Neural cell (in vitro differentiated cells): ENCODE measurements at regions not wholly inside any gene's neighbourhood (a gene's known extent, or its start where the extent isn't known, plus 50 kb on each side); places are given as distances from the start of the nearest gene placed in this dataset.

Source experiments
- EP300 ChIP-seq: fragments of 450-650 bp; conservative IDR thresholded peaks from 2 replicates; pipeline ENCODE4 v1.6.1; 2014; ENCODE audit warnings: antibody characterized with exemption, mild to moderate bottlenecking, moderate library complexity; ENCODE audit not compliant: poor library complexity, severe bottlenecking
- EZH2 ChIP-seq: fragments of 200-600, 300-800 bp; shearing (Covaris generic), sonication (generic); IDR thresholded peaks from 2 replicates; pipeline ENCODE4 v1.6.1; 2014; ENCODE audit warnings: antibody characterized with exemption, low read length, borderline replicate concordance, mild to moderate bottlenecking; ENCODE audit not compliant: insufficient read depth, poor library complexity, severe bottlenecking
- MXI1 ChIP-seq: fragments of 450-650 bp; conservative IDR thresholded peaks from 2 replicates; pipeline ENCODE4 v1.6.1; 2014; ENCODE audit warnings: antibody characterized with exemption, mild to moderate bottlenecking; ENCODE audit not compliant: poor library complexity, severe bottlenecking
- RAD21 ChIP-seq: fragments of 450-650 bp; conservative IDR thresholded peaks from 2 replicates; pipeline ENCODE4 v1.6.1; 2014; ENCODE audit warnings: antibody characterized with exemption, mild to moderate bottlenecking, moderate library complexity
- TAF1 ChIP-seq: IDR thresholded peaks from 2 replicates; pipeline ENCODE4 v1.6.1; 2012; ENCODE audit warnings: low read depth
- TF ChIP-seq, protein P1 (sequence below): fragments of 450-650 bp; IDR thresholded peaks from 2 replicates; pipeline ENCODE4 v1.5.1; 2014; ENCODE audit warnings: antibody characterized with exemption, mild to moderate bottlenecking, moderate library complexity; ENCODE audit not compliant: poor library complexity, severe bottlenecking
- TF ChIP-seq, protein P2 (sequence below): IDR thresholded peaks from 2 replicates; pipeline ENCODE4 v1.6.1; 2012; ENCODE audit warnings: borderline replicate concordance

DNA sequence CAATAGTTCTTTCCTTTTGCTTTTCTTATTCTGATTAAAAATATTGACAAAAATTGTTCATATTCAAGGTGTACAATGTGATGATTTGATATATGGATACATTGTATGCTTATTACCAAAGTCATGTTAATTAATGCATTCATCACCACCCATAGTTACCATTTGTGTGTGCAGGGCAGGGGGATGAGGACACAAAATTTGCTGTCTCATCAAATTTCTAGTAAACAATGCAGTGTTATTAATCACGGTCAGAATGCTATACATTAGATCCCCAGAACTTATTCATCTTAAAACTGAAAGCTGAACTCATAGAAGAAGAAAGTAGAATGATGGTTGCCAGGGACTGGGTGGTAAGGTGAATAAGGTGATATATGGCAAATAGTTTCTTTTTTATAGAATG lies 303.7 kb upstream of the SLC24A2 start:
- TF ChIP-seq, protein P1, sequence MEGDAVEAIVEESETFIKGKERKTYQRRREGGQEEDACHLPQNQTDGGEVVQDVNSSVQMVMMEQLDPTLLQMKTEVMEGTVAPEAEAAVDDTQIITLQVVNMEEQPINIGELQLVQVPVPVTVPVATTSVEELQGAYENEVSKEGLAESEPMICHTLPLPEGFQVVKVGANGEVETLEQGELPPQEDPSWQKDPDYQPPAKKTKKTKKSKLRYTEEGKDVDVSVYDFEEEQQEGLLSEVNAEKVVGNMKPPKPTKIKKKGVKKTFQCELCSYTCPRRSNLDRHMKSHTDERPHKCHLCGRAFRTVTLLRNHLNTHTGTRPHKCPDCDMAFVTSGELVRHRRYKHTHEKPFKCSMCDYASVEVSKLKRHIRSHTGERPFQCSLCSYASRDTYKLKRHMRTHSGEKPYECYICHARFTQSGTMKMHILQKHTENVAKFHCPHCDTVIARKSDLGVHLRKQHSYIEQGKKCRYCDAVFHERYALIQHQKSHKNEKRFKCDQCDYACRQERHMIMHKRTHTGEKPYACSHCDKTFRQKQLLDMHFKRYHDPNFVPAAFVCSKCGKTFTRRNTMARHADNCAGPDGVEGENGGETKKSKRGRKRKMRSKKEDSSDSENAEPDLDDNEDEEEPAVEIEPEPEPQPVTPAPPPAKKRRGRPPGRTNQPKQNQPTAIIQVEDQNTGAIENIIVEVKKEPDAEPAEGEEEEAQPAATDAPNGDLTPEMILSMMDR: no peak
- TF ChIP-seq EZH2 (no peak), TAF1 (no peak), EP300 (no peak), MXI1 (no peak), RAD21 (no peak)
- TF ChIP-seq, protein P2, sequence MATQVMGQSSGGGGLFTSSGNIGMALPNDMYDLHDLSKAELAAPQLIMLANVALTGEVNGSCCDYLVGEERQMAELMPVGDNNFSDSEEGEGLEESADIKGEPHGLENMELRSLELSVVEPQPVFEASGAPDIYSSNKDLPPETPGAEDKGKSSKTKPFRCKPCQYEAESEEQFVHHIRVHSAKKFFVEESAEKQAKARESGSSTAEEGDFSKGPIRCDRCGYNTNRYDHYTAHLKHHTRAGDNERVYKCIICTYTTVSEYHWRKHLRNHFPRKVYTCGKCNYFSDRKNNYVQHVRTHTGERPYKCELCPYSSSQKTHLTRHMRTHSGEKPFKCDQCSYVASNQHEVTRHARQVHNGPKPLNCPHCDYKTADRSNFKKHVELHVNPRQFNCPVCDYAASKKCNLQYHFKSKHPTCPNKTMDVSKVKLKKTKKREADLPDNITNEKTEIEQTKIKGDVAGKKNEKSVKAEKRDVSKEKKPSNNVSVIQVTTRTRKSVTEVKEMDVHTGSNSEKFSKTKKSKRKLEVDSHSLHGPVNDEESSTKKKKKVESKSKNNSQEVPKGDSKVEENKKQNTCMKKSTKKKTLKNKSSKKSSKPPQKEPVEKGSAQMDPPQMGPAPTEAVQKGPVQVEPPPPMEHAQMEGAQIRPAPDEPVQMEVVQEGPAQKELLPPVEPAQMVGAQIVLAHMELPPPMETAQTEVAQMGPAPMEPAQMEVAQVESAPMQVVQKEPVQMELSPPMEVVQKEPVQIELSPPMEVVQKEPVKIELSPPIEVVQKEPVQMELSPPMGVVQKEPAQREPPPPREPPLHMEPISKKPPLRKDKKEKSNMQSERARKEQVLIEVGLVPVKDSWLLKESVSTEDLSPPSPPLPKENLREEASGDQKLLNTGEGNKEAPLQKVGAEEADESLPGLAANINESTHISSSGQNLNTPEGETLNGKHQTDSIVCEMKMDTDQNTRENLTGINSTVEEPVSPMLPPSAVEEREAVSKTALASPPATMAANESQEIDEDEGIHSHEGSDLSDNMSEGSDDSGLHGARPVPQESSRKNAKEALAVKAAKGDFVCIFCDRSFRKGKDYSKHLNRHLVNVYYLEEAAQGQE: no peak
